NCI-H446 treated with DMSO at 0.1 percent for 48 hours (cell line): ENCODE measurements at regions not wholly inside any gene's neighbourhood (a gene's known extent, or its start where the extent isn't known, plus 50 kb on each side); places are given as distances from the start of the nearest gene placed in this dataset.

Experiments
- DNase-seq: peaks from one replicate; lab custom pipeline; 2025; lab: John Stamatoyannopoulos, UW

DNA sequence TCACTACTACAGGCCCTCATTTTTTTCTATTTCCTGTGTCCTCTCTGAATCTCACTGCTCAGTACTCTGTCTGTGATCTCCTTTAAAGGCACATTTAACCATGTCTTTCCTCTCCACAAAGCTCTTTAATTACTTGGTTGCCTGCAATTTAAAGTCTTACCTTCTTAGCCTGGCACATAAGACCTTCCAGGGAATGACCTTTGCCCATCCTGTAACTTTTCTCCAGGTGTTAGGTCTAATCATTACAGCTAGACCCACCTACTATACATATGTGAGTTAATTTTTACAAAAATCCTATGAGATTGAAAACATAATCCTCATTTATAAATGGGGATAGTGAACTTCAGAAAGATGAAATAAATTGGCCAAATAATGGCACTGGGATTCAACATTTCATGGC is 244.1 kb upstream of the RHOBTB1 start:
- no peak for DNase-seq

- DNase-seq: no peak
Measured at GRCh38 chr10:61187601-61188000, 243.6 kb upstream of the RHOBTB1 start.

DNA sequence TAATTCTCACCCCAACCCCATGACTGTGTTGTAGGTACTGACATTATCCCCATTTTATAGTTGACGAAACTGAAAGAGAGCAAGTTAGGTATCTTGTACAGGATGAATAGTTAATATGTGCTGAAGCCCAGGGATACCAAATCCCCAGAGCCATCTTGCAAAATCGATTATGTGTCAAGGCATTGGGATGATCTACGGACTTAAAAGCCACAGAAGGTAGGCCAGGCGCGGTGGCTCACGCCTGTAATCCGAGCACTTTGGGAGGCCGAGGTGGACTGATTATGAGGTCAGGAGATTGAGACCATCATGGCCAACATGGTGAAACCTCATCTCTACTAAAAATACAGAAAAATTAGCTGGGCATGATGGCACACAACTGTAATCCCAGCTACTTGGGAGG is 242.4 kb upstream of the RHOBTB1 start:
- DNase-seq: no peak

DNA sequence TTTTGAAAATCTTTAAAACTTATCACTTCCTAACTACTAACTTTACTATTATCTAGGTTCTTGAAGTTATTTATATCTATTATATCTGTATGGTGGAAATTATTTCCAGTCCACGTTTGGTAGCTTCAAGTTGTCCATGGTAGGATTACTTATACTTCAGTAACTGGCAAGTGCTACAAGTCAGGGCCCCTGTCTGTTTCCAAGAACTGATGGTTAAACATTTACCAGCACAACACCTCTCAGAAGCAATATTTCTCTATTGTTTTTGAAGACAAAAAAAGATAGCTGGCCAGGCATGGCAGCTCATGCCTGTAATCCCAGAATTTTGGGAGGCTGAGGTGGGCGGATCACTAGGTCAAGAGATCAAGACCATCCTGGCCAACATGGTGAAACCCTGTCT is 240.4 kb upstream of the RHOBTB1 start:
- no peak for DNase-seq

DNA sequence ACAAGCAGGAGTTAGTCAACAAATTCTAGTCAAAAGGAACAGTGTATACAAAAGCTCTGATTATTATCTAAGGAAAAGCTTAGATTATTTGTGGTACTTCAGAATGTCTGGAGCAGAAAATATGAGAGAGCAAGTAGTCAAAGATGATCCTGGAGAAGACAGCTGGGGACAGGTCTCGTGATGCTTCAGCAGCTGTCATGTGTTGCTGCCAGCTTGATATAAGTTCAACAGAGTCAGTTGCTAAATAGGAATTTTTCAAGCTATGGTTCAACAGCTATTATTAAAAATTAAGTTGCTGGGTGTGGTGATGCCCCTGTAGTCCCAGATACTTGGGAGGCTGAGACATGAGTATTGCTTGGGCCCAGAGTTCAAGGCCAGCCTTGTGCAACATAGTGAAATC is 240.0 kb upstream of the RHOBTB1 start:
- no peak for DNase-seq

DNA sequence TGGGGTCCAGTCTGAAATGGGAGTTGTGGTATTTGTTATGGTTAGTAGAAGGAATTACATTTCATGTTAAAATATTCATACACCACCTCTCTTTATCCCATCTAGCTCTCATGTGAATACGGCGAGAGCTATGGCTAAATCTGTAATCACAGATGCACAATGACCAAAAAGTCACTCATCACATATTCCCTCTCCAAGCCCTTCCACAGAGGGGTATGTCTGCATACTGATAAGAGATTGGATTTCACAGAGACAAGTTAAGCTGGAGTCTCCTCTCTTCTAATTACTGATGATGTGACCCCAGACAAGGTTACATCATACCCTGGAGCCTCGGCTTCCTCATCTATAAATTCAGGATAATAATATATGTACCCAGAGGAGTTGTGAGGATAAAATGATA is 237.8 kb upstream of the RHOBTB1 start:
- no peak for DNase-seq

- DNase-seq: no peak
Measured at GRCh38 chr10:61179771-61180170, 235.8 kb upstream of the RHOBTB1 start.

- no peak for DNase-seq
Measured at GRCh38 chr10:61176424-61176823, 232.4 kb upstream of the RHOBTB1 start.

- DNase-seq: no peak
Measured at GRCh38 chr10:61175316-61175715, 231.3 kb upstream of the RHOBTB1 start.

DNA sequence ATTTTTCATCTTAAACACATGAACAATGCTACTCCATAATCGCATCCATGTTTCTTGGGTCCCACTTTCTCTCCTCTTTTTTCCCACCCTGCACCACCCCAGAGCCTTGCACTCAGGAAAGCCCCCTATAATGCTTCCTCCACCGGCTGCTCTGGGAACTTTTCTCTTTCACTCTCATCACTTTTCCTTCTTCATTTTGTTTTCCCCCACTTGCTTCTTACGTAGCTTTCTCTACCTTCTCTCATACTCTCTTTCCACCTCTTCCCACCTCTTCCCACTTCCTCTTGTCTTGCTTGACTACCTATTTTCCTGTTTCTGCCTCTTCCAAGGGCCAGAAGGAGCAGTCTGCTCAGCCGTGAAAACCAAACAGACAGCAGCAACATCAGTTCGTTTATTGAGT is 229.5 kb upstream of the RHOBTB1 start:
- no peak for DNase-seq

- DNase-seq: no peak
Measured at GRCh38 chr10:61172182-61172926, 228.4 kb upstream of the RHOBTB1 start.

DNA sequence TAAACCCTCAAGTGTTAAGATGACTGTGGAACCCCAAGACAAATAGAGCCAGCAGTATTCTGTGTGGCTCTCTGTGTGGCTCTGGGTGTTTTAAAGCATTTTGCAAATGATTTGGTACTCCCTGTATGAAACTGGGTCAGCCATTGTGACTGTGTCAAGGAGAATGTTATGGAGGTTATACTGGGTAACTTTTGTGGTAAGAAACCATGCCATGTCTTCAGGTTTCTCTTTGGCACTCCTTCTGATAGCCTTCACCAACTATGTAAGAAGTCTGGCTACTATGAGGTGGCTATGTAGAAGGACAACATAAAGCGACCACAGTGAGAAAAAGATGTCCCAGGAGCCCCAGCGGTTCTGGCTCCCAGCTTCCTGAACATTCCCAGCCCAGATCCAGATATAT is 226.6 kb upstream of the RHOBTB1 start:
- no peak for DNase-seq

GRCh38 chr10:61169294-61169693 is 225.3 kb upstream of the RHOBTB1 start:
- DNase-seq: no peak

DNA sequence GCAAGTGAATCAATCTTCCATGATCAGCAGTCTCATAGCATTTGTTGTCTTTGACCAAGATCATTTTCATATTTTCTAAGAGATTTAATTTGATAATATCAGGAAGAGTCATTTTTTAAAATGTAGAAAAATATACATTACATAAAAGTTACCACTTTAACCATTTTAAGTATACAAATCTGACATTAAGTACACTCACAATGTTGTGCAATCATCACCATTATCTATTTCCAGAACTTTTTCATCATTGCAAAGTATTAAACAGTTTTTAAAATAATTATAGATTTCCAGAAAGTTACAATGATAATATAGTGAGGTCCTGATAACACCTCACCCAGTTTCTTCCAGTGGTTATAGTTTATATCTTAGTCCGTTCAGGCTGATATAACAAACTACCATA is 222.5 kb upstream of the RHOBTB1 start:
- no peak for DNase-seq

DNA sequence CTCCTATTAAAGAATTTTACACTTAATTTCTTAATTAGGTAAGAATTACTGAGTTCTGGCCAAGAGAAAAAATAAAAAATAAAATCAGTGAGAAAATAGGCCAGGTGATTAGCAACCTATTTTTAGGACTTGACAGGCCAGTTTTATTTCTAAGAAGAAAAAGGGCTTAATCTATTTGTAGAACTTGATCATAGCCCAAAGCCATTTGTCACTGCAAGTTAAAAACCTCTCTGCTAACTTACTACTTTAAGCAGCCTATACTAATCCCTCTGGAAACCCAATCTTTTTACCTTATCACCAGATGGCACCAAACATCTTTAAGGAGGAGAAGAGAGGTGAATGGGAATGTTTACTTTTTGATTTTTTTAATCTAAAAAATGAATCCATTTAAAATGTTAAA is 222.1 kb upstream of the RHOBTB1 start:
- DNase-seq: no peak

- no peak for DNase-seq
Measured at GRCh38 chr10:61164458-61165160, 220.6 kb upstream of the RHOBTB1 start.

- no peak for DNase-seq
Measured at GRCh38 chr10:61163403-61163802, 219.4 kb upstream of the RHOBTB1 start.

- DNase-seq: no peak
Measured at GRCh38 chr10:61160253-61160652, 216.3 kb upstream of the RHOBTB1 start.

- DNase-seq: no peak
Measured at GRCh38 chr10:61159253-61159652, 215.3 kb upstream of the RHOBTB1 start.

DNA sequence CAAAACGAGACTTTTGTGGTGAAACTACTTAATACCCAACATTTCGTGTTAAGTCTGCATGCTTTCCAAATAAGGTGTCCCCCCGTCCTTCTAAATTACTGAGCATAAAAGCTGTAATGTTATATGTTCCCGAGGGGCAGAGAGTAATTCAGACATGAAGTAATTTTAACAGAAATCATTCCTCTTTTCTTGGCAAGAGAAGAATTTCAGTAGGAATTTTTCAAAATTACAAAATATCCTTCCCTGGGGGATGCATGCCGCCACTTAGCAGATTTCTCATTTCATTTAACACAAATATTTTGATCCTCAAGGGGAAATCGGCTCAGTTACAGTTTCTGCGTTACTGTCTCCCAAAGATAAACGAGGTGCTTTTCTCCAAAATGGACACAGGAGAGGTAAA is 213.2 kb upstream of the RHOBTB1 start:
- no peak for DNase-seq

DNA sequence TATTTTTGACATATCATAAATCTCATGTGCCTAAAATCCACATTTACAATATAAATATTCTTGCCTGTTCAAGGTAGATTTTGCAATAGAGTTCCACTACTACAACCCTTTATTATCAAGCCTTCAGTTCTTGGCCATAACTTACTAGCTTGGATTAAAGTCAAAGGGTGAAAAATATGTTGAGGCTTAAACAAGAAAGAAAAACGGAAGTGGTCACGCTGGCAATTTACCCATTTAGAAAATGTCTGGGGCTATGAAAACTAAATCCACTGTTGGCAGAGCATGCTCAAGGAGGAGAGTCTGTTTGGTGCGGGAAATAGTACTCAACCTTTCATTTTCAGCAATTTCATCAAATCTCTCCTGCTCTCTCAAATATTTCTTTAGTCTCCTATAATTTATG is 209.8 kb upstream of the RHOBTB1 start:
- DNase-seq: peak; percentile 24

DNA sequence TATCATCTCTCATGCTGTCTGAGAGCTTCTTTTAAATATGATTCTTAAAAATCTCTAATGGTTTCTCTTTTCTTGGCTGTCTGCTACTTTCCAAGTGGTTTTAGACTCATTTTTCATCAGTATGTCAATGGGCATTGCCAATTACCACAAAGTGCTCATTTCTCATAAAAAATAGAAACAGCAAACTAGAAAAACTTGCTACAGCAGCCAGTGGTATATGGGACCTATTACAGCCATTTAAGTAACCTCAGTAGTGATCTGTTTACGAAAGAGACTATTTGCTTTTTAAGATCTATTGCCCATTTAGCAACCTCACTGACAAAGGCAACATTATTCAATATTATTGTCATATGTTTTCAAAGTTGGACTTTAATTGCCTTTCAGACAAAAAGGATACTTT is 207.1 kb upstream of the RHOBTB1 start:
- no peak for DNase-seq

DNA sequence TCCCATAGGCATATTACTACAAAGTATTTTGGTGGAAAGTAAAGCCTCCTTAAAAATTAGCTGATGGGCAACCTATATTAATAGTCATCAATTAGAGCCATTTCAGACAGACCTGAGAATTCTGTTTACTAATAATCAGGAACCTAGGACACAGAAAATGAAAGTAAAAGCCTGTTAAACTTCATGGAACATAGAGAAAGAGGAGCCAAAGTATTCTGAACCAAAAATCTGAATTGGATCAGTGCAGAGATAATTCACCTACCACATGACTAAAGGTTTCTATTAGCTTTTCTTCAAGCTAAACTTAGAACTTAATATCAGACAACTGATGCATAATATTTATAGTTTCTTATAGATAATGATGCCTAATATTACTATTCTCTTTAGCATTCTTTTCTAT is 204.5 kb upstream of the RHOBTB1 start:
- no peak for DNase-seq

DNA sequence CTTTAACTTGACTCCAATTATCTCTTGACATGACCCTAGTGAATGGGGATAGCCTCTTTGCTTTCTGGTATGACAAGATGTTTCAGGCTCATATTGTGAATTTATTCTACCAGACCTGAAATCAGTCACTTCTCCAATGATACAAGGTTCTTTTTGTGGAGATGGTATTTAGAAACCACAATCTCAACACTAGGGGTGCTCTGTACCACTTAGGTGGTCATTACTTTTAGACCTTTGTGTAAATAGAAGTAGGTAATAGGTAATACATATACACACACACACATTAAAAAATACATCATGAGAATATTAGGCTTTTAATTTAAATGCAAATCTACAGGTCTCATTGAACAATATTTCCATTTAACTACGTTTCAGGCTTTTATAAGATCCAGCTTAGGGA is 199.0 kb upstream of the RHOBTB1 start:
- DNase-seq: no peak
